ENCODE measurements at regions not wholly inside any gene's neighbourhood (a gene's known extent, or its start where the extent isn't known, plus 50 kb on each side); places are given as distances from the start of the nearest gene placed in this dataset.

DNA sequence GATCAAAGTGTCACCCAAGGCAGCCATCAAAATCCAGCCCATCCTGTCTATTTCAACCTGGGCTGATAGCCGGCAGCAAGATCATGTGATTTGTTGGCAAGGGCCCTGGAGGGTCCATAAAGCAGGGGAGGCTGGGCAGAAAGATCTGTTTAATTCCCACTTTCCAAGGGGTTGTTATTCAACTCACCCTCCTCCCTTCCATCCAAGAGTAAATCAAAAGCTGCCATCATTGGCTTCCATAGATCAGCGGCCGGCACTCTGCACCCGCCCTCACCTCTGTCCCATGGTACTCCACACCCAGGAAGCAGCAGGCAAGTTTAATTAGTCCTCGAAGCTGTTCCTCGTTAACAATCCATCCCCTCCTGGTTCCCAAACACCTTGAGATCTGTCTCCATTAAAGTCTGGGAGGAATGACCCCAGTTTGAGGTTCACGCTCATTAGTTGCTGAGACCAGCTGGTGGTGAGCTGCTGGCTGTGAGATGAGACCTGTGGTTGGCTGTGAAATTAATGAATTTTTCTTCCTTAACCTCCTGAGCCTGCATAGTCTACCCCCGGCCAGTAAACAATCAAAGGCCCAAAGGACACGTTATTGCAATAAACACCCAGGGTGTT is 120.6 kb upstream of the CHST15 start:
- TF ChIP-seq, protein P1, sequence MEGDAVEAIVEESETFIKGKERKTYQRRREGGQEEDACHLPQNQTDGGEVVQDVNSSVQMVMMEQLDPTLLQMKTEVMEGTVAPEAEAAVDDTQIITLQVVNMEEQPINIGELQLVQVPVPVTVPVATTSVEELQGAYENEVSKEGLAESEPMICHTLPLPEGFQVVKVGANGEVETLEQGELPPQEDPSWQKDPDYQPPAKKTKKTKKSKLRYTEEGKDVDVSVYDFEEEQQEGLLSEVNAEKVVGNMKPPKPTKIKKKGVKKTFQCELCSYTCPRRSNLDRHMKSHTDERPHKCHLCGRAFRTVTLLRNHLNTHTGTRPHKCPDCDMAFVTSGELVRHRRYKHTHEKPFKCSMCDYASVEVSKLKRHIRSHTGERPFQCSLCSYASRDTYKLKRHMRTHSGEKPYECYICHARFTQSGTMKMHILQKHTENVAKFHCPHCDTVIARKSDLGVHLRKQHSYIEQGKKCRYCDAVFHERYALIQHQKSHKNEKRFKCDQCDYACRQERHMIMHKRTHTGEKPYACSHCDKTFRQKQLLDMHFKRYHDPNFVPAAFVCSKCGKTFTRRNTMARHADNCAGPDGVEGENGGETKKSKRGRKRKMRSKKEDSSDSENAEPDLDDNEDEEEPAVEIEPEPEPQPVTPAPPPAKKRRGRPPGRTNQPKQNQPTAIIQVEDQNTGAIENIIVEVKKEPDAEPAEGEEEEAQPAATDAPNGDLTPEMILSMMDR (IDR thresholded peaks at IDR 0.05; ENCODE audit: low read depth, low read length) = no peak
- no peak for DNase-seq (ENCODE audit: low read depth in 2 of 2)
- H3K4me3 ChIP-seq (replicated peaks in 1 of 2; ENCODE audit: low read depth in 2 of 2, low read length in 2 of 2) = no peak overlapping the region

- H3K4me3 ChIP-seq (replicated peaks in 1 of 2; ENCODE audit: low read depth in 2 of 2, low read length in 2 of 2) = no peak overlapping the region
- DNase-seq (ENCODE audit: low read depth in 2 of 2) = no peak
- TF ChIP-seq, protein P1 (IDR thresholded peaks at IDR 0.05; ENCODE audit: low read depth, low read length) = no peak
Measured at GRCh38 chr10:124213471-124213870, 120.1 kb upstream of the CHST15 start.

GRCh38 chr10:124212702-124213101 is 119.3 kb upstream of the CHST15 start:
- DNase-seq (ENCODE audit: low read depth in 2 of 2) = no peak
- TF ChIP-seq, protein P1 (IDR thresholded peaks at IDR 0.05; ENCODE audit: low read depth, low read length) = no peak
- H3K4me3 ChIP-seq (replicated peaks in 1 of 2; ENCODE audit: low read depth in 2 of 2, low read length in 2 of 2) = no peak overlapping the region

GRCh38 chr10:124211921-124212320 is 118.5 kb upstream of the CHST15 start:
- H3K4me3 ChIP-seq (replicated peaks in 1 of 2; ENCODE audit: low read depth in 2 of 2, low read length in 2 of 2) = no peak overlapping the region
- DNase-seq (ENCODE audit: low read depth in 2 of 2) = peak; percentile 11 to 52
- TF ChIP-seq, protein P1 (IDR thresholded peaks at IDR 0.05; ENCODE audit: low read depth, low read length) = no peak

- DNase-seq (ENCODE audit: low read depth in 2 of 2) = no peak
- H3K4me3 ChIP-seq (replicated peaks in 1 of 2; ENCODE audit: low read depth in 2 of 2, low read length in 2 of 2) = no peak overlapping the region
- TF ChIP-seq, protein P1 (IDR thresholded peaks at IDR 0.05; ENCODE audit: low read depth, low read length) = no peak
Measured at GRCh38 chr10:124210263-124210662, 116.9 kb upstream of the CHST15 start.

- TF ChIP-seq, protein P1 (IDR thresholded peaks at IDR 0.05; ENCODE audit: low read depth, low read length) = no peak
- DNase-seq (ENCODE audit: low read depth in 2 of 2) = no peak
- H3K4me3 ChIP-seq (replicated peaks in 1 of 2; ENCODE audit: low read depth in 2 of 2, low read length in 2 of 2) = no peak overlapping the region
Measured at GRCh38 chr10:124207391-124207790, 114.0 kb upstream of the CHST15 start.

GRCh38 chr10:124206616-124207015 is 113.2 kb upstream of the CHST15 start:
- TF ChIP-seq, protein P1 (IDR thresholded peaks at IDR 0.05; ENCODE audit: low read depth, low read length) = no peak
- peak in 1 of 2 donors; percentile 15 for DNase-seq (ENCODE audit: low read depth in 2 of 2)
- H3K4me3 ChIP-seq (replicated peaks in 1 of 2; ENCODE audit: low read depth in 2 of 2, low read length in 2 of 2) = no peak overlapping the region
